ENCODE measurements at regions not wholly inside any gene's neighbourhood (a gene's known extent, or its start where the extent isn't known, plus 50 kb on each side); places are given as distances from the start of the nearest gene placed in this dataset.

- intact Hi-C loops (cut with DNase I), result no loop called here
- DNase-seq (ENCODE audit: low spot score), result no peak
Observed at GRCh38 chr2:129689653-129690448, 289.6 kb upstream of the RAB6C start.

GRCh38 chr2:129695496-129695895 lies 284.0 kb upstream of the RAB6C start:
- intact Hi-C loops (cut with DNase I), result no loop called here
- no peak for DNase-seq (ENCODE audit: low spot score)

GRCh38 chr2:129698593-129698992 lies 280.9 kb upstream of the RAB6C start:
- intact Hi-C loops (cut with DNase I), result no loop called here
- peak; percentile 27 for DNase-seq (ENCODE audit: low spot score)

- intact Hi-C loops (cut with DNase I), result no loop called here
- DNase-seq (ENCODE audit: low spot score), result no peak
Observed at GRCh38 chr2:129699781-129700573, 279.5 kb upstream of the RAB6C start.

GRCh38 chr2:129702416-129703176 lies 276.9 kb upstream of the RAB6C start:
- no peak for DNase-seq (ENCODE audit: low spot score)
- intact Hi-C loops (cut with DNase I), result no loop called here

GRCh38 chr2:129705085-129705484 lies 274.4 kb upstream of the RAB6C start:
- intact Hi-C loops (cut with DNase I), result no loop called here
- DNase-seq (ENCODE audit: low spot score), result no peak

- intact Hi-C loops (cut with DNase I), result no loop called here
- no peak for DNase-seq (ENCODE audit: low spot score)
Observed at GRCh38 chr2:129707800-129708199, 271.7 kb upstream of the RAB6C start.

- DNase-seq (ENCODE audit: low spot score), result no peak
- intact Hi-C loops (cut with DNase I), result no loop called here
Observed at GRCh38 chr2:129708221-129708967, 271.1 kb upstream of the RAB6C start.

- DNase-seq (ENCODE audit: low spot score), result no peak
- intact Hi-C loops (cut with DNase I), result no loop called here
Observed at GRCh38 chr2:129709001-129709955, 270.2 kb upstream of the RAB6C start.

- DNase-seq (ENCODE audit: low spot score), result no peak
Observed at GRCh38 chr2:129709956-129710598, 269.4 kb upstream of the RAB6C start.

GRCh38 chr2:129710670-129711495 lies 268.6 kb upstream of the RAB6C start:
- intact Hi-C loops (cut with DNase I), result no loop called here
- DNase-seq (ENCODE audit: low spot score), result no peak

More at GRCh38 chr2:129709956-129710598, 269.4 kb upstream of the RAB6C start:
- intact Hi-C loops (cut with DNase I), result no loop called here

- intact Hi-C loops (cut with DNase I), result no loop called here
- no peak for DNase-seq (ENCODE audit: low spot score)
Observed at GRCh38 chr2:129711816-129712675, 267.4 kb upstream of the RAB6C start.

GRCh38 chr2:129712676-129712985 lies 266.8 kb upstream of the RAB6C start:
- no peak for DNase-seq (ENCODE audit: low spot score)
- intact Hi-C loops (cut with DNase I), result no loop called here

- intact Hi-C loops (cut with DNase I), result no loop called here
Observed at GRCh38 chr2:129713337-129713736, 266.1 kb upstream of the RAB6C start.

GRCh38 chr2:129716781-129717559 lies 262.5 kb upstream of the RAB6C start:
- peak; percentile 55 for DNase-seq (ENCODE audit: low spot score)
- intact Hi-C loops (cut with DNase I), result no loop called here

More at GRCh38 chr2:129713337-129713736, 266.1 kb upstream of the RAB6C start:
- DNase-seq (ENCODE audit: low spot score), result no peak
